Sigmoid colon (tissue), 4 donors: ENCODE measurements at regions not wholly inside any gene's neighbourhood (a gene's known extent, or its start where the extent isn't known, plus 50 kb on each side); places are given as distances from the start of the nearest gene placed in this dataset.

Source experiments
- POLR2AphosphoS5 ChIP-seq, 4 donors: sonication (generic); formaldehyde crosslinking; IDR thresholded peaks; one replicate each; pipeline ENCODE4 v1.6.1; 2017; ENCODE audit warnings: antibody characterized with exemption in 4 of 4
- TF ChIP-seq, protein P1 (sequence below), 4 experiments: fragments of 450-650 bp in 3 of 4; fragments of 200-600 bp in 1 of 4; IDR thresholded peaks; one replicate each; pipeline ENCODE4 v1.5.1; 2016 to 2019; ENCODE audit warnings: antibody characterized with exemption in 4 of 4, mild to moderate bottlenecking in 3 of 4, moderate library complexity in 2 of 4

DNA sequence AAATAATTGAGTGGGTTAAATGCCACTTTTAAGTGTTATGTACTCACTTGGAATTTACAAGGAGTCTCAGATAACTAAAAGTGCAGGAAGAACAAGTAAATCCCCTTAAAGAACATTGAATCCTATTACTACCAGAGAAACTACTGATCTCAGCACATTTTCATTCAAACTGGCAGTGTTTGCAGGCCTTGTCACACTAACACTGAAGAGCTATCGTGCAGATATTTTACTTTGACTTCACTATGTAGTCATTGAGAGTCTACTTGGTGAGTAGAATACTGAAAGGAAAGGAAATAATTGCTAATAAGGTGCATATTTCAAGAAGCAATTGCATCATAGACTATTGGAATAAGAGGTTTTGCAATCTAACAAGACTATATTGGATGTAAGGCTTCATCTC is 721.4 kb upstream of the CBLB start:
- TF ChIP-seq POLR2AphosphoS5 (IDR thresholded peaks at IDR 0.05), result no peak
- TF ChIP-seq, protein P1, sequence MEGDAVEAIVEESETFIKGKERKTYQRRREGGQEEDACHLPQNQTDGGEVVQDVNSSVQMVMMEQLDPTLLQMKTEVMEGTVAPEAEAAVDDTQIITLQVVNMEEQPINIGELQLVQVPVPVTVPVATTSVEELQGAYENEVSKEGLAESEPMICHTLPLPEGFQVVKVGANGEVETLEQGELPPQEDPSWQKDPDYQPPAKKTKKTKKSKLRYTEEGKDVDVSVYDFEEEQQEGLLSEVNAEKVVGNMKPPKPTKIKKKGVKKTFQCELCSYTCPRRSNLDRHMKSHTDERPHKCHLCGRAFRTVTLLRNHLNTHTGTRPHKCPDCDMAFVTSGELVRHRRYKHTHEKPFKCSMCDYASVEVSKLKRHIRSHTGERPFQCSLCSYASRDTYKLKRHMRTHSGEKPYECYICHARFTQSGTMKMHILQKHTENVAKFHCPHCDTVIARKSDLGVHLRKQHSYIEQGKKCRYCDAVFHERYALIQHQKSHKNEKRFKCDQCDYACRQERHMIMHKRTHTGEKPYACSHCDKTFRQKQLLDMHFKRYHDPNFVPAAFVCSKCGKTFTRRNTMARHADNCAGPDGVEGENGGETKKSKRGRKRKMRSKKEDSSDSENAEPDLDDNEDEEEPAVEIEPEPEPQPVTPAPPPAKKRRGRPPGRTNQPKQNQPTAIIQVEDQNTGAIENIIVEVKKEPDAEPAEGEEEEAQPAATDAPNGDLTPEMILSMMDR (IDR thresholded peaks at IDR 0.05), result no peak
